ENCODE measurements at regions not wholly inside any gene's neighbourhood (a gene's known extent, or its start where the extent isn't known, plus 50 kb on each side); places are given as distances from the start of the nearest gene placed in this dataset.

DNA sequence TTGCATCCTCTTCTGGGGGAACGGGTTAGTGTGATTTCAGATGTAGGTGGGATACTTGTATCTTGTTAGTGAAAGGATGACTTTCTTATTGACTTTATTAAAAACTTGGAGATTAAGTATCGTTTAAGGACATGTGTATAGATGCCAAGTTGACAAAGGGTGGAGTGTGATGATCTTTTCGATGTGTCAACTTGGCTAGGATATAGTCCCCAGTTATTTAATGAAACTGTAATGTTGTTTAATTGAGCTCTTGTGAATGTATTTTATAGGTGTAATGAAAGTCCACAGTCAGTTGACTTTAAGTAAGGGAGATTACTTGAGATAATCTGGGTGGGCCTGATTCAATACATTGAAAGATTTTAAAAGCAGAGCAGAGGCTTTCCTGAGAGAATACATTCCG lies 127.0 kb downstream of the AASDH start:
- Histone ChIP-seq H3K27me3 (ENCODE audit: control insufficient read depth in 2 of 2, insufficient read depth in 2 of 2, low read length in 2 of 2) (no peaks in the 10 kb centered on the region), H3K9me3 (ENCODE audit: control insufficient read depth in 2 of 2, low read length in 2 of 2) (no peaks in the 10 kb centered on the region), H3K4me3 (ENCODE audit: low read length in 2 of 2) (no peak overlapping the region), H3K36me3 (ENCODE audit: control insufficient read depth in 2 of 2, insufficient read depth in 2 of 2, low read length in 2 of 2) (no peaks in the 10 kb centered on the region), H3K4me1 (ENCODE audit: control insufficient read depth in 2 of 2, insufficient read depth in 2 of 2, low read length in 2 of 2) (peaks cover 0 to 8% of the 10 kb centered on the region in 2 donors), H3K27ac (ENCODE audit: low read depth in 2 of 2, low read length in 2 of 2) (no peak overlapping the region), H3K9ac (ENCODE audit: low read depth in 1 of 2, low read length in 2 of 2) (no peak overlapping the region)

DNA sequence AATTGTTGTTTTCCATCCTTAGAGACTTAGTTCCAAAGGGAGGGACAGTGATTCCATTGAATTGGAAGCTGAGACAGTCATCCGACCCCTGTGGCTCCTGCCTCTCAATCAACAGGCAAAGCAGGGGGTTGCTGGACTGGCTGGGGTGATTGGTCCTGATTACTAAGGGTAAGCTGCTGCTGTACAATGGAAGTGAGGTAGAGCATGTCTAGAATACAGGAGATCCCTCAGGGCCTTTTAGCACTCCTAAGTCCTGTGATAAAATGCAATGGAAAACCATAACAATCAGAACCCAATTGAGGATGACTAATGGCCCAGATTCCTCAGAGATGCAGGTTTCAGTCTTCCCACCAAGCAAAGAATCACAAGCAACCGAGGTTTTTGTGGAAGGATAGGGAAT lies 127.6 kb downstream of the AASDH start:
- no peak overlapping the region for H3K9ac ChIP-seq (ENCODE audit: low read depth in 1 of 2, low read length in 2 of 2)
- no peaks in the 10 kb centered on the region for H3K27me3 ChIP-seq (ENCODE audit: control insufficient read depth in 2 of 2, insufficient read depth in 2 of 2, low read length in 2 of 2)
- no peaks in the 10 kb centered on the region for H3K36me3 ChIP-seq (ENCODE audit: control insufficient read depth in 2 of 2, insufficient read depth in 2 of 2, low read length in 2 of 2)
- peaks cover 0 to 8% of the 10 kb centered on the region in 2 donors for H3K4me1 ChIP-seq (ENCODE audit: control insufficient read depth in 2 of 2, insufficient read depth in 2 of 2, low read length in 2 of 2)
- no peak overlapping the region for H3K27ac ChIP-seq (ENCODE audit: low read depth in 2 of 2, low read length in 2 of 2)
- H3K9me3 ChIP-seq (ENCODE audit: control insufficient read depth in 2 of 2, low read length in 2 of 2): no peaks in the 10 kb centered on the region
- no peak overlapping the region for H3K4me3 ChIP-seq (ENCODE audit: low read length in 2 of 2)

DNA sequence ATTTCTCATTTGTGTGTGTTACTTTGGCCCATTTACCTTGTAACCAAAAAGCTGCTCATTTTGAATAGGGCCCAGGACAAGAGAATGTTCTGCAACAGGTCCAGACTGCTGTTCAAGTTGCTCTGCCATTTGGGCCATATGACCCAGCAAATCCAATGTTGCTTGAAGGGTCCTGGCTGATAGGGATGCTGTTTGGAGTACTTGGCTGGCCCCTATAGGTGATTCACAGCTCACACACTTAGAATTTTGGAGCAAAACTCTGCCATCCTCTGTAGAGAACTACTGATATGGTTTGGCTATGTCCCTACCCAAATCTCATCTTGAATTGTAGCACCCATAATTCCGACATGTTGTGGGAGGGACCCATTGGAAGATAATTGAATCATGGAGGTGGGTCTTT lies 131.5 kb downstream of the AASDH start:
- Histone ChIP-seq H3K9me3 (ENCODE audit: control insufficient read depth in 2 of 2, low read length in 2 of 2) (no peaks in the 10 kb centered on the region), H3K27ac (ENCODE audit: low read depth in 2 of 2, low read length in 2 of 2) (no peak overlapping the region), H3K4me3 (ENCODE audit: low read length in 2 of 2) (no peak overlapping the region), H3K9ac (ENCODE audit: low read depth in 1 of 2, low read length in 2 of 2) (no peak overlapping the region), H3K27me3 (ENCODE audit: control insufficient read depth in 2 of 2, insufficient read depth in 2 of 2, low read length in 2 of 2) (no peaks in the 10 kb centered on the region), H3K4me1 (ENCODE audit: control insufficient read depth in 2 of 2, insufficient read depth in 2 of 2, low read length in 2 of 2) (peaks cover 0 to 5% of the 10 kb centered on the region in 2 donors), H3K36me3 (ENCODE audit: control insufficient read depth in 2 of 2, insufficient read depth in 2 of 2, low read length in 2 of 2) (no peaks in the 10 kb centered on the region)

DNA sequence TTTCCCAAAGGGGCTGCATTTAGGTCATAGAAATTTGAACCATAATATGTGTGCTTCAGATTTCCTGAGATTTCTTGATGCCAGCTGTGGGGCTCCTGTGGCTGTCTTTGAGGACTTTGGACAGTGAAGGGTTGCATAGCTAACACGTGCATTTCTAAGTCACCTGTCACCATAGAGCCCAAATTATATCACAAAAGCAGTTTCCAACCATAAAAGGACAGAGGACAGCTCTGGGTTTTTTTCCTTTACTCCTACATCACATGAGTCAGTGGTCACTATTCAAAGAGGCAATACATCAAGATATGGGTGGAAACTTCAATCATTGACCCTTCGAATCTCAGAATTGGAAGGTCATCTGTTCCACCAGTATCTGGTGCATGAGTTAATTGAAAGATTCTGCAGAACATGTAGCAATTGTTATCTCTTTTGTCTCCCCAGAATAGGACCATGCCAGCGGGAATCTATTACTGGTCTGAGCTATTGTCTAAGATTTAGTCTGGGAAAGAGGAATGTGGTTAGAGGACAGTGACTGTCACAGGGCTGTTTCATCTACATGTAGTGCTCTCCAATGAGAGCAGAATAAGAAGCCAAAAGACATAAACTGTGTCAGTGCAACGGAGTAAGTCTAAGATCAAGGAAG lies 133.5 kb downstream of the AASDH start:
- H3K36me3 ChIP-seq (ENCODE audit: control insufficient read depth in 2 of 2, insufficient read depth in 2 of 2, low read length in 2 of 2): no peaks in the 10 kb centered on the region
- H3K9ac ChIP-seq (ENCODE audit: low read depth in 1 of 2, low read length in 2 of 2): no peak overlapping the region
- H3K27ac ChIP-seq (ENCODE audit: low read depth in 2 of 2, low read length in 2 of 2): no peak overlapping the region
- H3K4me3 ChIP-seq (ENCODE audit: low read length in 2 of 2): no peak overlapping the region
- H3K9me3 ChIP-seq (ENCODE audit: control insufficient read depth in 2 of 2, low read length in 2 of 2): no peaks in the 10 kb centered on the region
- no peaks in the 10 kb centered on the region for H3K27me3 ChIP-seq (ENCODE audit: control insufficient read depth in 2 of 2, insufficient read depth in 2 of 2, low read length in 2 of 2)
- H3K4me1 ChIP-seq (ENCODE audit: control insufficient read depth in 2 of 2, insufficient read depth in 2 of 2, low read length in 2 of 2): no peaks in the 10 kb centered on the region

DNA sequence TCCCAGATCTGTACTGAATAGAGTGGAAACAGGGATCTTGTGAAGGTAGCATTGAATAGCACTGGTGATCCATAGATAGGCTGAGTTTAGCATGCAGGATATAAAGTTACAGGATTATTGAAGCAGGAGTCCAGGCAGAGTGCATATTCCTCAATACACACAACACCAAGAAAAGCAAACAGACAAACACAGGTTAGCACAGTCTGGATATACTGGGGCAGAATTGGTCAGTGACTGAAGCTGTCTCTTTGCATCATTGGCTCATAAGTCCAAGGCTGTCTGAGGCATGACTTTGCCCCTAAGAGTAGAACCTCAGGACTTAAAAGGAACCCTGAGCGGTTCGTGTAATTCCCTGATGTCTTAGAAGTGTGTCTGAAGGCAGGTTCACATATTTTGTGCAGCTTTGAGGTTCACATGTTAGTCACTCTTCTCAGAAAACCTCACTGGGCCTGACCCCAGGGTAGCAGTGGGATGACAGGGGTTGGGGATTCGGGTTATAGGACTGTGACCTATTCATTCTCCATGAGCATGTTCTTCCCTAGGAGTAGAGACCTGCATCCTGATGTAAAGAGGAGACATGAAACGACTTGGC lies 134.6 kb downstream of the AASDH start:
- Histone ChIP-seq H3K4me3 (ENCODE audit: low read length in 2 of 2) (no peak overlapping the region), H3K9ac (ENCODE audit: low read depth in 1 of 2, low read length in 2 of 2) (no peak overlapping the region), H3K27ac (ENCODE audit: low read depth in 2 of 2, low read length in 2 of 2) (no peak overlapping the region), H3K4me1 (ENCODE audit: control insufficient read depth in 2 of 2, insufficient read depth in 2 of 2, low read length in 2 of 2) (no peaks in the 10 kb centered on the region), H3K27me3 (ENCODE audit: control insufficient read depth in 2 of 2, insufficient read depth in 2 of 2, low read length in 2 of 2) (no peaks in the 10 kb centered on the region), H3K36me3 (ENCODE audit: control insufficient read depth in 2 of 2, insufficient read depth in 2 of 2, low read length in 2 of 2) (no peaks in the 10 kb centered on the region), H3K9me3 (ENCODE audit: control insufficient read depth in 2 of 2, low read length in 2 of 2) (no peaks in the 10 kb centered on the region)

DNA sequence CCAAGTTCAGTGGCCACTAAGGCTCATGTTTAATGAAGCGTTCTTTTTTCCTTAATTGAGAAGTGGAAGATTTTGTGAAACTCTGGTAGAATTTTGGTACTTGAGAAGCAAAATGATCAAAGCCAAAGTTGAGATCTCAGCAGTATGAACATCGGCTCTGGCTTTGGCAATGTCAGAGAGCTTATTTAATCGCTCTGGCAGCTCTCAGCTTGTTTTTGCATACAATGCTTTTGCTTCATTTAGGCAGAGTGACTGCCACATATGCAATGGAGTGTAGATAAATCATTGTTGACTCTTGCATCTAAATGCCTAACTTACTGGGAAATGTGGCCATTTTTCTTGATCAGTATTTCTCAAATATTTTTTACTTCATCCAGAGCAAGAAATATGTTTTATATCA lies 135.7 kb downstream of the AASDH start:
- Histone ChIP-seq H3K27ac (ENCODE audit: low read depth in 2 of 2, low read length in 2 of 2) (no peak overlapping the region), H3K4me1 (ENCODE audit: control insufficient read depth in 2 of 2, insufficient read depth in 2 of 2, low read length in 2 of 2) (no peaks in the 10 kb centered on the region), H3K9ac (ENCODE audit: low read depth in 1 of 2, low read length in 2 of 2) (no peak overlapping the region), H3K4me3 (ENCODE audit: low read length in 2 of 2) (no peak overlapping the region), H3K9me3 (ENCODE audit: control insufficient read depth in 2 of 2, low read length in 2 of 2) (no peaks in the 10 kb centered on the region), H3K27me3 (ENCODE audit: control insufficient read depth in 2 of 2, insufficient read depth in 2 of 2, low read length in 2 of 2) (no peaks in the 10 kb centered on the region), H3K36me3 (ENCODE audit: control insufficient read depth in 2 of 2, insufficient read depth in 2 of 2, low read length in 2 of 2) (no peaks in the 10 kb centered on the region)

DNA sequence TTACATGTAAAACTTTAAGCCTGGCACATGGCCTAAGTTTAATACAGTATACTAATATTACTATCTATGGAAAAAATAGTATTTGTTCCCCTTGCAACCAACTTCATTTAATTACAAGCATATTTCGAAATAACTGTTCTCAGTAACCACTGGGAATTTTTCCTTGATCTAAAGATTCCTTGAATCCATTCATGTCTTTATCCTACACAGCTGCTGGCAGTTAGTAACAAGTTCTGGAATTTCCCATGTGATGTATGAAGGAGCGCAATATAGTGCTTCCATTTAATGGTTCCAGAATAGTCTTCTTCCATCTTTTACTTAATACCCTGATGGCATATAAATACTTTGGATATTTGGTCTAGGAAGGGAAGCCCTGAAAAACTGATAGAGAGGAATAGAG lies 136.5 kb downstream of the AASDH start:
- Histone ChIP-seq H3K27ac (ENCODE audit: low read depth in 2 of 2, low read length in 2 of 2) (no peak overlapping the region), H3K9me3 (ENCODE audit: control insufficient read depth in 2 of 2, low read length in 2 of 2) (no peaks in the 10 kb centered on the region), H3K4me3 (ENCODE audit: low read length in 2 of 2) (no peak overlapping the region), H3K9ac (ENCODE audit: low read depth in 1 of 2, low read length in 2 of 2) (no peak overlapping the region), H3K4me1 (ENCODE audit: control insufficient read depth in 2 of 2, insufficient read depth in 2 of 2, low read length in 2 of 2) (peaks cover 0 to 2% of the 10 kb centered on the region in 2 donors), H3K36me3 (ENCODE audit: control insufficient read depth in 2 of 2, insufficient read depth in 2 of 2, low read length in 2 of 2) (no peaks in the 10 kb centered on the region), H3K27me3 (ENCODE audit: control insufficient read depth in 2 of 2, insufficient read depth in 2 of 2, low read length in 2 of 2) (no peaks in the 10 kb centered on the region)

DNA sequence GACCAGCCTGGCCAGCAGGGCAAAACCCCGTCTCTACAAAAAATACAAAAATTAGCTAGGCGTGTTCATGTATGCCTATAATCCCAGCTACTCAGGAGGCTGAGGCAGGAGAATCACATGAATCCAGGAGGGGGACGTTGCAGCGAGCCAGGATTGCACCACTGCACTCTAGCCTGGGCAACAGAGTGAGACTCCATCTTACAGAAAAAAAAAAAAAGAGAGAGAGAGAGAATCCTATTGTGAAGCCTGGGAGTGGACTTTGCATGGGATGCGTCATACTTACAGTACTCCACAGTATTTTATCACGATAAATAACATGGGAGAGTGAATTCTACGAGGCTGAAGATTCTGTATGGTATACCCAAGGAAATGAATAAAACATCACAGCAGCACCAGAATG lies 139.6 kb downstream of the AASDH start:
- Histone ChIP-seq H3K27ac (ENCODE audit: low read depth in 2 of 2, low read length in 2 of 2) (no peak overlapping the region), H3K9ac (ENCODE audit: low read depth in 1 of 2, low read length in 2 of 2) (no peak overlapping the region), H3K4me1 (ENCODE audit: control insufficient read depth in 2 of 2, insufficient read depth in 2 of 2, low read length in 2 of 2) (peaks cover 0 to 7% of the 10 kb centered on the region in 2 donors), H3K4me3 (ENCODE audit: low read length in 2 of 2) (no peak overlapping the region), H3K27me3 (ENCODE audit: control insufficient read depth in 2 of 2, insufficient read depth in 2 of 2, low read length in 2 of 2) (no peaks in the 10 kb centered on the region), H3K36me3 (ENCODE audit: control insufficient read depth in 2 of 2, insufficient read depth in 2 of 2, low read length in 2 of 2) (no peaks in the 10 kb centered on the region), H3K9me3 (ENCODE audit: control insufficient read depth in 2 of 2, low read length in 2 of 2) (no peaks in the 10 kb centered on the region)

DNA sequence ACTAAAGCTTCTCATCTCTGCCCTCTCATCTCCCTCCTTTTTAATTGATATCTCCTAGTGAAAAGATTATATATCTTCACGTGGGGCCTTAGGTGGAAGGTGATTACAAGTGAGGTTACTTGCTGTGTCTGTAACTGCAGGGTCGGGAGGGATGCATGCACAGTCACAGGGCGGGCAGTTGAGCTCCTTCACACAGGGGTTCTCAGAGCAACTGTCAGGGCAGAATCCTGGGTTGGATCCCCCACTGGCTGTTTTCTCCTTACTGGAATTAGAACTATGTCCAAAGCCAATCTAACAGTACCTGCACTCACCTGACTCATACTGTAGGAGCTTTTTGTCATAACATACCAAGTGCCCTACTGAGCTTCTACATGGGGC lies 141.1 kb downstream of the AASDH start:
- H3K27me3 ChIP-seq (ENCODE audit: control insufficient read depth in 2 of 2, insufficient read depth in 2 of 2, low read length in 2 of 2): no peaks in the 10 kb centered on the region
- H3K9ac ChIP-seq (ENCODE audit: low read depth in 1 of 2, low read length in 2 of 2): no peak overlapping the region
- H3K4me3 ChIP-seq (ENCODE audit: low read length in 2 of 2): no peak overlapping the region
- peaks cover 0 to 19% of the 10 kb centered on the region in 2 donors for H3K4me1 ChIP-seq (ENCODE audit: control insufficient read depth in 2 of 2, insufficient read depth in 2 of 2, low read length in 2 of 2)
- H3K36me3 ChIP-seq (ENCODE audit: control insufficient read depth in 2 of 2, insufficient read depth in 2 of 2, low read length in 2 of 2): no peaks in the 10 kb centered on the region
- H3K27ac ChIP-seq (ENCODE audit: low read depth in 2 of 2, low read length in 2 of 2): no peak overlapping the region
- H3K9me3 ChIP-seq (ENCODE audit: control insufficient read depth in 2 of 2, low read length in 2 of 2): no peaks in the 10 kb centered on the region

DNA sequence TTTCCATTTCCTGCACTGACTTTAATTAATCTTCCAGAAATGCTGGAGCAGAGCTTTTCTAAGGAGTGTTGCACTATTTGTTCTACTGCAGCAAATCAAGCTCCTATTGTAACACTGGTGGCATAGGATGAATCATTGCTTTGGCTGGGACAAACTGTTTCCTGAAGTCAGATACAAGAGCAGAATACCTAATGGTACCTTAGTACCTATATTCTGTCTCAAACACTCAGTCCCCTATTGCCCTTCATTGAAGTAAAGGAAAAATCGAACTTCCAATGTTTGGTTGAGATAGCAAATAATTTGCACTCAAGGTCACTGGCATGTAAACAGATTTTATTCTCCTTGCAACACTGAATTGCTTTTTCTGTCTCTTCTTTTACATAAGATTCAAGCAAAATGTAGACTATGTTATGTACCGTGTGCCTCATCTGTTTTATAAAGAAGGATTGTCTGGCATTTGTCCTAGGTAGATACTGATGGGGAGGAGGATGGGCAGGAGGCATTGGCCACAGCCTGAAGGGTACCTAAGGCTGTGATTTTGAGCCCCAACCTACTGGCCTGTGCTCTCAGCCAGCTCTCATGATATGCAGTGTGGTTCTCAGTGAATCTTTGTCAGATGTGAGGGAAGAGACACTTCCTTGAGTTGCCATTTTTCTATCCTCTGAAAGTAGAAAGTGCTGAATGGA lies 141.6 kb downstream of the AASDH start:
- H3K27ac ChIP-seq (ENCODE audit: low read depth in 2 of 2, low read length in 2 of 2): no peak overlapping the region
- no peaks in the 10 kb centered on the region for H3K36me3 ChIP-seq (ENCODE audit: control insufficient read depth in 2 of 2, insufficient read depth in 2 of 2, low read length in 2 of 2)
- H3K4me3 ChIP-seq (ENCODE audit: low read length in 2 of 2): no peak overlapping the region
- no peaks in the 10 kb centered on the region for H3K9me3 ChIP-seq (ENCODE audit: control insufficient read depth in 2 of 2, low read length in 2 of 2)
- H3K27me3 ChIP-seq (ENCODE audit: control insufficient read depth in 2 of 2, insufficient read depth in 2 of 2, low read length in 2 of 2): no peaks in the 10 kb centered on the region
- H3K9ac ChIP-seq (ENCODE audit: low read depth in 1 of 2, low read length in 2 of 2): no peak overlapping the region
- H3K4me1 ChIP-seq (ENCODE audit: control insufficient read depth in 2 of 2, insufficient read depth in 2 of 2, low read length in 2 of 2): peaks cover 0 to 25% of the 10 kb centered on the region in 2 donors

All from mucosa of rectum (tissue), 2 donors.